A549 (cell line): ENCODE measurements at regions not wholly inside any gene's neighbourhood (a gene's known extent, or its start where the extent isn't known, plus 50 kb on each side); places are given as distances from the start of the nearest gene placed in this dataset.

Experiments
- ATAC-seq, 2 experiments: fragments of 200-7000 bp in 1 of 2; fragments of >200 bp in 1 of 2; cut with Nextera tagmentation in 1 of 2; cut with Tn5 transposase in 1 of 2; 3 replicates each; pipeline versions ENCODE4 v1.8.0 to v1.9.1; 2018 to 2020; ENCODE audit warnings: mild to moderate bottlenecking in 1 of 2, moderate library complexity in 1 of 2
- CTCF ChIA-PET: fragments of 300-600 bp; sonication (Branson Sonifier 250); formaldehyde crosslinking; extraction: SDS; loops from one replicate; lab custom pipeline; 2021; ENCODE audit warnings: antibody characterized with exemption, inconsistent platforms; lab: Yijun Ruan, JAX
- POLR2A ChIA-PET: fragments of 350-600 bp; formaldehyde crosslinking; extraction: SDS; loops from one replicate; lab custom pipeline; 2021; ENCODE audit warnings: antibody characterized with exemption, inconsistent platforms; lab: Yijun Ruan, JAX
- DNase-seq, 2 experiments: peaks; one replicate each; pipeline versions ENCODE4 v3.0.0 to v3.0.0-alpha.2; 2011 to 2016; ENCODE audit warnings: low read depth in 1 of 2, low spot score in 1 of 2
- FAIRE-seq: peaks from 2 replicates; lab custom pipeline; 2011; peaks lifted over from hg19 to GRCh38; lab: Jason Lieb, UNC
- H3K27ac ChIP-seq, 2 experiments: fragments of >200 bp; sonication (Bioruptor Twin); formaldehyde crosslinking; 3 replicates each; pipeline ENCODE4 v1.5.1; 2016 to 2017
- H3K4me1 ChIP-seq: fragments of >200 bp; sonication (Bioruptor Twin); formaldehyde crosslinking; 3 replicates; pipeline ENCODE4 v1.6.1; 2016
- H3K4me2 ChIP-seq: fragments of >200 bp; sonication (Bioruptor Twin); formaldehyde crosslinking; 3 replicates; pipeline ENCODE4 v1.6.1; 2016
- H3K4me3 ChIP-seq: fragments of >200 bp; sonication (Bioruptor Twin); formaldehyde crosslinking; 3 replicates; pipeline ENCODE4 v1.5.1; 2016
- H3K9me3 ChIP-seq: fragments of >200 bp; sonication (Bioruptor Twin); formaldehyde crosslinking; 3 replicates; pipeline ENCODE4 v1.6.1; 2016
- BHLHE40 ChIP-seq: IDR thresholded peaks from 2 replicates; pipeline ENCODE4 v1.6.1; 2012; ENCODE audit warnings: low read depth, low read length, inconsistent platforms
- CBX2 ChIP-seq: fragments of 200-600 bp; sonication (generic); IDR thresholded peaks from 2 replicates; pipeline ENCODE4 v1.6.1; 2016; ENCODE audit warnings: low read depth, mild to moderate bottlenecking, borderline replicate concordance
- CHD4 ChIP-seq: fragments of 200-600 bp; sonication (generic); IDR thresholded peaks from 2 replicates; pipeline ENCODE4 v1.6.1; 2016; ENCODE audit warnings: antibody characterized with exemption, mild to moderate bottlenecking, borderline replicate concordance
- EHF ChIP-seq: fragments of 250-450 bp; sonication (Bioruptor Pico); IDR thresholded peaks from 2 replicates; pipeline ENCODE4 v1.5.0; 2020; ENCODE audit warnings: mild to moderate bottlenecking
- EP300 ChIP-seq, 2 experiments: fragments of >200 bp; sonication (Bioruptor Twin); formaldehyde crosslinking; IDR thresholded peaks; 2 replicates in 1 of 2; 3 replicates in 1 of 2; pipeline ENCODE4 v1.6.1; 2016 to 2017
- ESRRA ChIP-seq: fragments of 150-350 bp; IDR thresholded peaks from 2 replicates; pipeline ENCODE4 v1.6.1; 2014; ENCODE audit warnings: mild to moderate bottlenecking, low read length, borderline replicate concordance
- FOSL2 ChIP-seq, 2 experiments: fragments of 450-650 bp in 1 of 2; fragments of >200 bp in 1 of 2; sonication (Bioruptor Twin) in 1 of 2; formaldehyde crosslinking; IDR thresholded peaks; 2 replicates each; pipeline versions ENCODE4 v1.5.0 to v1.6.1; 2016 to 2020; ENCODE audit warnings: mild to moderate bottlenecking in 1 of 2, moderate library complexity in 1 of 2
- HOXA7 ChIP-seq: fragments of 250-450 bp; sonication (Bioruptor Pico); IDR thresholded peaks from 2 replicates; pipeline ENCODE4 v1.5.0; 2020; ENCODE audit warnings: mild to moderate bottlenecking, moderate library complexity
- HOXB13 ChIP-seq: fragments of 250-450 bp; sonication (Bioruptor Pico); IDR thresholded peaks from 2 replicates; pipeline ENCODE4 v1.5.0; 2020; ENCODE audit warnings: low read depth, mild to moderate bottlenecking, moderate library complexity
- HOXB5 ChIP-seq: fragments of 250-450 bp; sonication (Bioruptor Pico); IDR thresholded peaks from 2 replicates; pipeline ENCODE4 v1.5.0; 2020; ENCODE audit warnings: mild to moderate bottlenecking, moderate library complexity
- JUN ChIP-seq, 2 experiments: fragments of >200 bp; sonication (Bioruptor Twin); formaldehyde crosslinking; IDR thresholded peaks; 2 replicates in 1 of 2; 3 replicates in 1 of 2; pipeline ENCODE4 v1.6.1; 2016 to 2017
- MAFK ChIP-seq: fragments of 450-650 bp; IDR thresholded peaks from 2 replicates; pipeline ENCODE4 v1.6.1; 2014; ENCODE audit not compliant: partially characterized antibody
- MAZ ChIP-seq: fragments of 150-350 bp; IDR thresholded peaks from 2 replicates; pipeline ENCODE4 v1.6.1; 2014; ENCODE audit warnings: antibody characterized with exemption, low read depth, low read length, borderline replicate concordance
- MYC ChIP-seq: IDR thresholded peaks from 2 replicates; pipeline ENCODE4 v1.6.1; 2012; ENCODE audit warnings: mild to moderate bottlenecking, inconsistent platforms, low read length, improper control_type of control experiment, borderline replicate concordance
- PHF8 ChIP-seq: fragments of 200-600 bp; sonication (generic); IDR thresholded peaks from 2 replicates; pipeline ENCODE4 v1.6.1; 2016; ENCODE audit warnings: low read depth, mild to moderate bottlenecking, antibody characterized with exemption, moderate library complexity, borderline replicate concordance
- POLR2AphosphoS2 ChIP-seq: conservative IDR thresholded peaks from 2 replicates; pipeline ENCODE4 v1.6.1; 2012; ENCODE audit warnings: low read length, improper control_type of control experiment, inconsistent platforms
- RAD21 ChIP-seq, 2 experiments: fragments of >200 bp in 1 of 2; sonication (Bioruptor Twin) in 1 of 2; formaldehyde crosslinking in 1 of 2; IDR thresholded peaks in 1 of 2; conservative IDR thresholded peaks in 1 of 2; 2 replicates in 1 of 2; 3 replicates in 1 of 2; pipeline ENCODE4 v1.6.1; 2012 to 2018; ENCODE audit warnings: inconsistent platforms in 1 of 2
- RCOR1 ChIP-seq: fragments of 150-350 bp; IDR thresholded peaks from 2 replicates; pipeline ENCODE4 v1.6.1; 2014; ENCODE audit warnings: antibody characterized with exemption, low read length, low read depth
- RFX5 ChIP-seq: fragments of 450-650 bp; IDR thresholded peaks from 2 replicates; pipeline ENCODE4 v1.7.1; 2014; ENCODE audit warnings: antibody characterized with exemption, mild to moderate bottlenecking, moderate library complexity
- SREBF2 ChIP-seq: fragments of 450-650 bp; IDR thresholded peaks from 2 replicates; pipeline ENCODE4 v1.6.1; 2014; ENCODE audit warnings: mild to moderate bottlenecking, moderate library complexity
- ZFP36 ChIP-seq: fragments of 450-650 bp; IDR thresholded peaks from 2 replicates; pipeline ENCODE4 v1.6.1; 2014; ENCODE audit warnings: borderline replicate concordance; ENCODE audit not compliant: partially characterized antibody
- WGBS: methylation state at CpG from one replicate; pipeline ENCODE4 v1.1.6; 2017; ENCODE audit errors: missing lambda C conversion rate; 5-methylcytosine and 5-hydroxymethylcytosine counted together
- TF ChIP-seq, protein P1 (sequence below): fragments of >200 bp; sonication (Bioruptor Twin); formaldehyde crosslinking; IDR thresholded peaks from 3 replicates; pipeline ENCODE4 v1.6.1; 2016
- TF ChIP-seq, protein P2 (sequence below): fragments of >200 bp; sonication (Bioruptor Twin); formaldehyde crosslinking; IDR thresholded peaks from 3 replicates; pipeline ENCODE4 v1.5.1; 2016

GRCh38 chr1:82634266-82634665 is 833.5 kb downstream of the ADGRL2 start:
- Histone ChIP-seq H3K27ac (no peak overlapping the region), H3K4me2 (no peak overlapping the region), H3K4me1 (no peaks in the 10 kb centered on the region), H3K4me3 (no peak overlapping the region), H3K9me3 (no peaks in the 10 kb centered on the region)
- WGBS = 46% methylated on average over 1 of the region's 1 CpG
- DNase-seq (no peak), FAIRE-seq (no peak), ATAC-seq (no peak)
- ChIA-PET POLR2A (no interaction called here), CTCF (no interaction called here)
- no peak for TF ChIP-seq MYC
- no peak for TF ChIP-seq HOXB5 (CRISPR knock-in tag)
- TF ChIP-seq, protein P1, sequence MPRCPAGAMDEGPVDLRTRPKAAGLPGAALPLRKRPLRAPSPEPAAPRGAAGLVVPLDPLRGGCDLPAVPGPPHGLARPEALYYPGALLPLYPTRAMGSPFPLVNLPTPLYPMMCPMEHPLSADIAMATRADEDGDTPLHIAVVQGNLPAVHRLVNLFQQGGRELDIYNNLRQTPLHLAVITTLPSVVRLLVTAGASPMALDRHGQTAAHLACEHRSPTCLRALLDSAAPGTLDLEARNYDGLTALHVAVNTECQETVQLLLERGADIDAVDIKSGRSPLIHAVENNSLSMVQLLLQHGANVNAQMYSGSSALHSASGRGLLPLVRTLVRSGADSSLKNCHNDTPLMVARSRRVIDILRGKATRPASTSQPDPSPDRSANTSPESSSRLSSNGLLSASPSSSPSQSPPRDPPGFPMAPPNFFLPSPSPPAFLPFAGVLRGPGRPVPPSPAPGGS = no peak
- no peak for TF ChIP-seq ZFP36
- TF ChIP-seq EP300 (IDR thresholded peaks at IDR 0.05) = no peak
- TF ChIP-seq, protein P2, sequence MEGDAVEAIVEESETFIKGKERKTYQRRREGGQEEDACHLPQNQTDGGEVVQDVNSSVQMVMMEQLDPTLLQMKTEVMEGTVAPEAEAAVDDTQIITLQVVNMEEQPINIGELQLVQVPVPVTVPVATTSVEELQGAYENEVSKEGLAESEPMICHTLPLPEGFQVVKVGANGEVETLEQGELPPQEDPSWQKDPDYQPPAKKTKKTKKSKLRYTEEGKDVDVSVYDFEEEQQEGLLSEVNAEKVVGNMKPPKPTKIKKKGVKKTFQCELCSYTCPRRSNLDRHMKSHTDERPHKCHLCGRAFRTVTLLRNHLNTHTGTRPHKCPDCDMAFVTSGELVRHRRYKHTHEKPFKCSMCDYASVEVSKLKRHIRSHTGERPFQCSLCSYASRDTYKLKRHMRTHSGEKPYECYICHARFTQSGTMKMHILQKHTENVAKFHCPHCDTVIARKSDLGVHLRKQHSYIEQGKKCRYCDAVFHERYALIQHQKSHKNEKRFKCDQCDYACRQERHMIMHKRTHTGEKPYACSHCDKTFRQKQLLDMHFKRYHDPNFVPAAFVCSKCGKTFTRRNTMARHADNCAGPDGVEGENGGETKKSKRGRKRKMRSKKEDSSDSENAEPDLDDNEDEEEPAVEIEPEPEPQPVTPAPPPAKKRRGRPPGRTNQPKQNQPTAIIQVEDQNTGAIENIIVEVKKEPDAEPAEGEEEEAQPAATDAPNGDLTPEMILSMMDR = no peak
- no peak for TF ChIP-seq MAZ
- no peak for TF ChIP-seq RFX5
- TF ChIP-seq POLR2AphosphoS2 = no peak
- TF ChIP-seq EHF (CRISPR knock-in tag) = no peak
- TF ChIP-seq FOSL2 (IDR thresholded peaks at IDR 0.05) = no peak
- no peak for TF ChIP-seq FOSL2 (CRISPR knock-in tag; IDR thresholded peaks at IDR 0.05)
- TF ChIP-seq CBX2 = no peak
- TF ChIP-seq PHF8 = no peak
- TF ChIP-seq CHD4 = no peak
- TF ChIP-seq BHLHE40 = no peak
- no peak for TF ChIP-seq ESRRA
- TF ChIP-seq SREBF2 = no peak
- no peak for TF ChIP-seq HOXB13 (CRISPR knock-in tag)

GRCh38 chr1:82632155-82632554 is 831.4 kb downstream of the ADGRL2 start:
- Histone ChIP-seq H3K9me3 (no peaks in the 10 kb centered on the region), H3K27ac (no peak overlapping the region), H3K4me1 (no peaks in the 10 kb centered on the region), H3K4me2 (no peak overlapping the region), H3K4me3 (no peak overlapping the region)
- no peak for ATAC-seq
- FAIRE-seq = no peak
- ChIA-PET CTCF (no interaction called here), POLR2A (no interaction called here)
- WGBS = 0% methylated on average over 1 of the region's 1 CpG
- DNase-seq = no peak
- no peak for TF ChIP-seq MYC
- TF ChIP-seq MAFK = no peak
- no peak for TF ChIP-seq HOXA7 (CRISPR knock-in tag)
- TF ChIP-seq JUN (IDR thresholded peaks at IDR 0.05) = no peak
- no peak for TF ChIP-seq RAD21 (conservative IDR thresholded peaks at IDR 0.05 in 1 of 2, IDR thresholded peaks at IDR 0.05 in 1 of 2)
- TF ChIP-seq, protein P1 = no peak
- TF ChIP-seq RCOR1 = no peak
